Stimulated activated naive B cell treated with anti-CD40 and anti-IgM and Interleukin-4, amounts not matched to agents 10 μg/mL and 1 μg/mL and 100 μg/mL, for 72 hours (primary cell): ENCODE measurements at regions not wholly inside any gene's neighbourhood (a gene's known extent, or its start where the extent isn't known, plus 50 kb on each side); places are given as distances from the start of the nearest gene placed in this dataset.

Experiments
- ATAC-seq, 2 donors: fragments of 150-1000 bp; cut with Tn5 transposase; replicated peaks; 2 replicates each; pipeline ENCODE4 v1.10.0; 2021; ENCODE audit warnings: moderate library complexity in 1 of 2
- DNase-seq: peaks from one replicate; pipeline ENCODE4 v3.0.0; 2021
- H3K27ac Mint-ChIP-seq: one replicate; pipeline ENCODE4 v1.8.0; 2022; ENCODE audit warnings: mild to moderate bottlenecking, mixed read lengths
- H3K27me3 Mint-ChIP-seq, 2 donors: one replicate each; pipeline ENCODE4 v1.8.0; 2022; ENCODE audit warnings: mixed read lengths in 2 of 2
- H3K36me3 Mint-ChIP-seq, 2 donors: one replicate each; pipeline ENCODE4 v1.8.0; 2022; ENCODE audit warnings: mixed read lengths in 2 of 2, mild to moderate bottlenecking in 1 of 2
- H3K4me1 Mint-ChIP-seq, 2 donors: one replicate each; pipeline ENCODE4 v1.8.0; 2022; ENCODE audit warnings: mixed read lengths in 2 of 2, mild to moderate bottlenecking in 1 of 2
- H3K4me3 Mint-ChIP-seq, 2 donors: one replicate each; pipeline ENCODE4 v1.8.0; 2022; ENCODE audit warnings: mild to moderate bottlenecking in 2 of 2, mixed read lengths in 2 of 2, moderate library complexity in 1 of 2
- H3K9me3 Mint-ChIP-seq, 2 donors: one replicate each; pipeline ENCODE4 v1.8.0; 2022; ENCODE audit warnings: mixed read lengths in 2 of 2, mild to moderate bottlenecking in 1 of 2

DNA sequence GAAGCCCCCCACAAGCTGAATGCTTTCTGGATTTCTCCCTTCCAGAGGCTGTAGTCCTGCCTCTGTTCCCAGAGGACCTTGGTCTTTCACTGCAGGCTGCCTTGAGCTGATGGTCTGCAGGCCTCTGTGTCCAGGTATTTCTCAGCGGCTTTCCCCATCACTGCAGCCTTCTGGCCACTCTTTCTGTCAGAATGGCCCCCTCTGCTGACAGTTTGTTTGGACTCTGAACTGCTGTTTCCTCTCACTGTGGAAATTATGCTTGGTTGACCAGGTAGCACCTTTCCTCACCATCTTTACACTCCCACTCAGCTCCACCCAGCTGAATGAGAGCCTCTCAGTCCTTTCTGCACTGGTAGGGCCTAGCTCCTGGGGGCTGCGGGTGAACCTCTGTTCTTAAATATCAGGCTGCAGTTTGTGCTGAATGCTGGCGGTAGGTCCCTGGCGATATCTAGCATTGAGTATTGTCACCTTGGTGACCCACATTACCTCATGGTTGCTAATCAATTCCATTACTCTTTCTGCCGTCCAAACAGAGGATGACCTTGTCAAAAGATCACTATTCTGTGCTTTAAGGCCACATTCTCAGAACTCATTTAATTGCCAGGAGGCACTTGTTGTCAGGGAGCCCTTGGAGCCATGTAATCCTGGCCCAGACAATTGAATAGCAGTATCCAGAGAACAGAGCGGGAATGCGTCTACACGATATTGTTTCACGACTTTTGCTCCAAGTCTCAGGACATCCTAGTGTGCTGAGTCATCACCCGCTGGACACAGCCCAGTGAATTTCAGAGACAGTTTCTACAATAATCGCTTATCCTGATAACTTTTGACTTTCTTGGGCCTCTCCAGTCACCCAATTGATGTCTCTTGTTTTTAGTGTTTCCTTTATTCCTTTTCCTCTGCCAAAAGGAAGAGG lies 230.2 kb downstream of the TENT4A start:
- Mint-ChIP-seq H3K27ac (no peak overlapping the region), H3K9me3 (peaks cover 0 to 3% of the 10 kb centered on the region in 2 donors), H3K27me3 (peaks cover 0 to 5% of the 10 kb centered on the region in 2 donors), H3K36me3 (no peaks in the 10 kb centered on the region), H3K4me3 (no peak overlapping the region), H3K4me1 (no peaks in the 10 kb centered on the region)
- ATAC-seq (no peak), DNase-seq (no peak)

DNA sequence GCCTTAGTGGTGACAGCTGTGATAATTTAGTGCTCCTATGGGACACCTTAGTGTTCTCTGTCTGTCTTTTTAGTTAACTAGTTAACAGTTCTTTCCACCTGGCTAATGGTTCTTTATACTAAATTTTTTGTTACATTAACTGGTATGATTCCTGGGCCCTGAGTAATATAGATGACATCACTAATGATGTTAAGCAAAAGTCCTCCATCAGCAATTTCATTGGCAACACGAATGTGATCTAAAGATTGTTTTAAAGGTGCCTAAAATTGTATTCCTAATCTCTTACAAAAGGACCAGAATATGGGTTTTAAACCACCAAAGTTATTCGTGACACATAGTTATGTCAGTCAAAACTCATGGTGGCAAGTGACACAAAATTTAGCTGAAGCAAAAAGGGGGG lies 235.3 kb downstream of the TENT4A start:
- peaks cover 0 to 11% of the 10 kb centered on the region in 2 donors for H3K27me3 Mint-ChIP-seq
- no peak overlapping the region for H3K27ac Mint-ChIP-seq
- no peak for ATAC-seq
- no peaks in the 10 kb centered on the region for H3K36me3 Mint-ChIP-seq
- no peak for DNase-seq
- H3K9me3 Mint-ChIP-seq, result peaks cover 0 to 2% of the 10 kb centered on the region in 2 donors
- no peaks in the 10 kb centered on the region for H3K4me1 Mint-ChIP-seq
- no peak overlapping the region for H3K4me3 Mint-ChIP-seq

DNA sequence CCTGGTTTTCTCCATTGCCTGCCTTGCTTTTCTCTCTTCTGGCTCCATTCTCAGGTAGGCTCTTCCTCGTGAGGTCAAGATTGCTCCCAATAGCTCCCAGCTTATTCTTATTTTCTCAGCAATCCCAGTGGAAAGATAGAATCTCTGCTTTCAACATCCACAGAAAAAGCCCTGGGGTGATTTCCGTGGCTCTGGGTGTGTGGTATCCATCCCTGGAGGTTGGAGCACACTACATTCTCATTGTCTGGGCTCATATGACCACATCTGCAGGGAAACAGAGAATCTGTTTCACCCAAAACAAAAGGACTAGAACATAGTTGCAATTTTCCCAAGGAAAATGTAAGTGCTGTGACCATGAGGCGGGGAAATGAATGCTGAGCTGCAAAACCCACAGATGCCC lies 236.0 kb downstream of the TENT4A start:
- ATAC-seq, result no peak

DNA sequence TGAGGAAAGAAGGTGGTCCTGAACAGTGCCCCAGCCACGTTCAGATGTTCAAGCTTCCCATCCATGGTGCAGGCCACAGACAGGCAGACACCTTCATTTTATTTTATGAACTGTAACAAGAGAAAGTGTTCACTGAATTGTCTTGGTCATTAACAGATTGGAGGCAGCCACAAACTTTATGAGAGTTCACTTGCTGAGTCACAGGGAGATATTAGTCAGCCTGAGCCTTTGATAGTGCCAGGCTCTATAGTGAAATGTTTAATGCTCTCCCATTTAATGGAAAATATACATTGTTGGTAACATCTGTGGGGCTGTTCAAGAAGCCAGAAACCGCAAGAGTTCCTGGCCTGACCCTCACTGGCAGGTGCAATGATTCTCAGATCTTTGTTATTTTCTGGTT lies 237.0 kb downstream of the TENT4A start:
- peaks cover 2 to 4% of the 10 kb centered on the region in 2 donors for H3K9me3 Mint-ChIP-seq
- ATAC-seq, result no peak

More for the DNA sequence above, 236.0 kb downstream of the TENT4A start:
- no peak overlapping the region for H3K27ac Mint-ChIP-seq
- H3K36me3 Mint-ChIP-seq, result no peaks in the 10 kb centered on the region
- H3K4me1 Mint-ChIP-seq, result no peaks in the 10 kb centered on the region
- H3K9me3 Mint-ChIP-seq, result peaks cover 0 to 2% of the 10 kb centered on the region in 2 donors
- peaks cover 0 to 11% of the 10 kb centered on the region in 2 donors for H3K27me3 Mint-ChIP-seq
- no peak overlapping the region for H3K4me3 Mint-ChIP-seq
- no peak for DNase-seq

DNA sequence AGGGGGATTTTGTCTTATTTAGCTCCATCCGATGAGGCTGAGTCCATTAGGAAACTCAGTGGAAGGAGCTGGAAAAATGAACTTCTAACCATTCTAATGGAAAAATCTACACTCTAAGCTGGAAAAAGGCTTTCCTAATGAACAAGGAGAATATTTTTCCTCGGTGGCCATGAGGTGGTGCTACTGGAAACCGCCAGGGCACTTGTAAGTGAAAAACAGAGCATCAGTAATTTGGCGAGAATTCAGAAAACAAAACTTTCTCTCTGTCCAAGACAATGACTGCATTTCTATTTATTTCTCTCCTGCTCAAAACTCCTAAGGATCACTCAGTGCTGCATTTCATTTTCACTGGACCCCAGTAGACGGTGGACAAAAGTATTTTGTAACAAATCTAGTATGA lies 237.6 kb downstream of the TENT4A start:
- H3K27me3 Mint-ChIP-seq, result peaks cover 0 to 6% of the 10 kb centered on the region in 2 donors
- DNase-seq (no peak), ATAC-seq (no peak)
- H3K4me1 Mint-ChIP-seq, result no peaks in the 10 kb centered on the region
- H3K9me3 Mint-ChIP-seq, result peaks cover 2 to 4% of the 10 kb centered on the region in 2 donors
- H3K36me3 Mint-ChIP-seq, result no peaks in the 10 kb centered on the region
- H3K27ac Mint-ChIP-seq, result no peak overlapping the region
- no peak overlapping the region for H3K4me3 Mint-ChIP-seq

More for the DNA sequence above, 237.0 kb downstream of the TENT4A start:
- Mint-ChIP-seq H3K27ac (no peak overlapping the region), H3K4me1 (no peaks in the 10 kb centered on the region), H3K27me3 (peaks cover 0 to 10% of the 10 kb centered on the region in 2 donors), H3K4me3 (no peak overlapping the region), H3K36me3 (no peaks in the 10 kb centered on the region)
- DNase-seq, result no peak

DNA sequence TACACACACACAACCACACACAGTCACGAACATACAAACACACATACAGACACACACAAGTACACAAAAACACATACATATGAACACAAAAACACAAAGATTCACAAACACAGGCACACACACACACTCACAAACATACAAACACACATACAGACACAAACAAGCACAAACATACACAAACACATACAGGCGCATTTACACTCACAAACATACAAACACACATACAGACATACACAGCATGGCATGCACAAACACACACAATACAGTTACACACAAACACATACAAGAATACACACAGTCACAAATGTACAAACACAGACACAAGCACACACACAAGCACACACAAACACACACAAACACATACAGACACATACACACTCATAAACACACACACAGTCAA lies 247.9 kb downstream of the TENT4A start:
- Mint-ChIP-seq H3K27me3 (no peaks in the 10 kb centered on the region), H3K4me3 (no peak overlapping the region), H3K36me3 (no peaks in the 10 kb centered on the region), H3K4me1 (no peaks in the 10 kb centered on the region), H3K9me3 (peaks cover 2 to 5% of the 10 kb centered on the region in 2 donors), H3K27ac (no peak overlapping the region)
- ATAC-seq (no peak), DNase-seq (no peak)

DNA sequence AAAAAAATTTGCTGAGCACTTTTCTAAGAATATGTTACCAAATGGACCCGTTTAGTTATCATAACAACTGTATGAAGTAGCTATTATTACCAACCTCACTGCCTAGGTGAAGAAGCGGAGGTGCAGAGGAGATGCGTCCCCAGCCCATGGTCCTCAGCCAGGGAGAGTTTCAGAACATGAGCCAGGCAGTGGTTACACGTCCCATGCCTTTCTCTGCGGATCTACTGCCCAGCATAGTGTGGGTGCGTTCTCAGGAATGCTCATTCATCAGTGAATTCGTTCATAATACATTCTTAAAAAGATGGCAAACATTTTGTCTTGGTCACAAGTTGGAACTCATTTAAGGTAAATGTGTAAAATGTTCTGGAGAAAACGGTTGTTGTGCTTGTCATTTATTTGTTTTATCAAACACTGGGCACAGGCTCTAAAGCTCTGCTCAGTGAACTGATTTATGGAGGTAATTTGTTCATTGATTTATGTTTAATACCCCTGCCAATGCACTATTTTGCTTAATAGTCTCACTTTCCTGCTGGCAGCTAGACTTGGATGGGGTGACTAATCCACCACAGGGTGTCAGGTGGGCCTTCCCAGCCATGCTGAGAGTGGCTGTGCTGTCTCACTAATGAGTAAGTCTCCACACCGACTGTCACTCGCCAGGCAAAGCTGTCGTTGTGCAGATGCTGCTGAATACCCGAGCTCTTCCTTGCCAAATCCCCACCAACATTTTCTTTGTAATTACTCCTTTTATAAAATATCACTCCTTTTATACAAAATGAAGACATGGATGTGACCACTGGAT lies 248.8 kb downstream of the TENT4A start:
- ATAC-seq (no peak), DNase-seq (no peak)
- H3K4me3 Mint-ChIP-seq, result no peak overlapping the region
- no peaks in the 10 kb centered on the region for H3K4me1 Mint-ChIP-seq
- H3K36me3 Mint-ChIP-seq, result no peaks in the 10 kb centered on the region
- H3K27ac Mint-ChIP-seq, result no peak overlapping the region
- H3K9me3 Mint-ChIP-seq, result peaks cover 2 to 5% of the 10 kb centered on the region in 2 donors
- no peaks in the 10 kb centered on the region for H3K27me3 Mint-ChIP-seq

DNA sequence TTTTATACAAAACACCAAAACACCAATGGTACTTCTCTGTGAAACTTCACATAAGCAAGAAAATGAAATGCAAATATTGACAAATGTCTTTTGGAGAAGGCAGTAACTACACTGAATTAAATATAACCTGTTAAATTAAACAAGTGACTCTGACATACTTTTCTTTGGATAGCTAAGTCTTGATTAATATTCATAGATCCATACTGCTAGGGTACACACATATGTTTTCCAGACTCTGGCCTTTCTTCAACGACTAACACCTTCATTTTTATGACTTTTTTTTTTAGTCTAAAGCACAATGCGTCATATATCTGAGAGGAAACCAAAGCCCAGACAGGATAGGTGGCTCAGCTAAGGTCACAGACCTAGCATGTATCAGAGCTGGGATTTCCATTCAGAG lies 263.7 kb downstream of the TENT4A start:
- peaks cover 0 to 4% of the 10 kb centered on the region in 2 donors for H3K9me3 Mint-ChIP-seq
- H3K36me3 Mint-ChIP-seq, result no peaks in the 10 kb centered on the region
- no peaks in the 10 kb centered on the region for H3K27me3 Mint-ChIP-seq
- no peak for DNase-seq
- no peak overlapping the region for H3K27ac Mint-ChIP-seq
- no peaks in the 10 kb centered on the region for H3K4me1 Mint-ChIP-seq
- H3K4me3 Mint-ChIP-seq, result no peak overlapping the region
- no peak for ATAC-seq

DNA sequence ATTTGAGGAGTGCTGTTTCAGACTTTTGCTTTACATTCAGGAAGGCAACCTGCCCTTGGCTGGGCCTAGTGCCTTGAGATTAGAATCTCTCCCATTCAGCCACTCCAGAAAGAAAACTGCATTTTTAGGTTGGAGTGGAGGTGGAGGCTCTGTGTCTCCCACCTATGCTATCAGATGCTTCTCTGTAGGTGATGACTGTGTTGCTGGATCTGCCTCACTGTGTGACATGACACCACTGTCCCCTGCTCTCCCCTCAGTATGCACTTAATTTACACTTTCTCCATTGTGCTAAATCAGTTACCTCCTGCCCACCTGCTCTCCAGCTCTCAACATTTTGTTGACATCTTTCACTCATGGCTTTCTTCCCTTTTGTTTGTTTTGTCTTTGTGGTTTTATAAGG lies 265.8 kb downstream of the TENT4A start:
- DNase-seq (no peak), ATAC-seq (peak in 1 of 2 donors; percentile 5)
- Mint-ChIP-seq H3K4me1 (no peaks in the 10 kb centered on the region), H3K36me3 (no peaks in the 10 kb centered on the region), H3K27me3 (no peaks in the 10 kb centered on the region), H3K27ac (no peak overlapping the region), H3K9me3 (peaks cover 2 to 4% of the 10 kb centered on the region in 2 donors), H3K4me3 (no peak overlapping the region)

DNA sequence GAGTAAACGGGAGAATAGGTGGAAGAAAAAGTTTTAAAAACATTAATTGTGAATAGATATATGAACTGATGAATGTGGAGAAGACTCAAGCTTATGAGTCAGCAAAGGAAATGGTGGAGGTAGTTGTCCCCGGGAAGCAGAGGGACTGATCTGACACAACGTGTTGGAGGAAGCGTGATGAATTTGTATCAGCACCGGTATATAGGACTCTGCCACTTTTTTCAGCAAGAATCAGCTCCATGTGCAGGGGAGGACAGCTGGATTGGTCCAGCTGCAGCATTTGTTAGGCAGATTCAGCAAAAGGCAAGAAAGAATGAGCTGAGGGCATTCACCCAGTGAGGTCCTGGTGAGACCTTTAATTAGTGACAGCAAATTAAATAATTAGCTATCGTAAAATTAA lies 276.0 kb downstream of the TENT4A start:
- Mint-ChIP-seq H3K27me3 (peaks cover 0 to 12% of the 10 kb centered on the region in 2 donors), H3K27ac (no peak overlapping the region), H3K4me1 (no peaks in the 10 kb centered on the region), H3K4me3 (no peak overlapping the region), H3K36me3 (no peaks in the 10 kb centered on the region), H3K9me3 (peaks cover 0 to 1% of the 10 kb centered on the region in 2 donors)
- ATAC-seq (no peak), DNase-seq (no peak)

DNA sequence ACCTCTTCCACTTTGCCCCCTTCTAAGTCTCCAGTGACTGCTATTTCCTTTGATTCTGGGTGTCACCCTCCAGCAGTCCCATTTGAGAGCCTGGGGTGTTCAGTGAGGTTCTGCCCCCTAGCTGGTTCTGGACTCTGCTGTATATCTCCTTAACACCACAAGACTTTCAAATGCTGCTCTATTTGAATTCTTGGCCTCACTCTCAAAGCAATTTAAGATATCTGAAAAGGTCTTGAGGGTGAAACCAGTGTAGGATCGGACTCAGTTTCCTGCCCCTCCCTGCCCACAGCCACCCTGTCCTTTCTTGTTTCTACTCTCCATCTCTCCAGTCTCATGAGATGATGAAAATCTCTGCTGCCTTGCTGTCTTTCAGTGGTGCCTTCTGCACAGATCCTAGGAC lies 280.9 kb downstream of the TENT4A start:
- Mint-ChIP-seq H3K4me1 (no peaks in the 10 kb centered on the region), H3K27ac (no peak overlapping the region), H3K27me3 (peaks cover 0 to 12% of the 10 kb centered on the region in 2 donors), H3K36me3 (no peaks in the 10 kb centered on the region), H3K9me3 (peaks cover 4 to 9% of the 10 kb centered on the region in 2 donors), H3K4me3 (no peak overlapping the region)
- DNase-seq, result no peak
- no peak for ATAC-seq

DNA sequence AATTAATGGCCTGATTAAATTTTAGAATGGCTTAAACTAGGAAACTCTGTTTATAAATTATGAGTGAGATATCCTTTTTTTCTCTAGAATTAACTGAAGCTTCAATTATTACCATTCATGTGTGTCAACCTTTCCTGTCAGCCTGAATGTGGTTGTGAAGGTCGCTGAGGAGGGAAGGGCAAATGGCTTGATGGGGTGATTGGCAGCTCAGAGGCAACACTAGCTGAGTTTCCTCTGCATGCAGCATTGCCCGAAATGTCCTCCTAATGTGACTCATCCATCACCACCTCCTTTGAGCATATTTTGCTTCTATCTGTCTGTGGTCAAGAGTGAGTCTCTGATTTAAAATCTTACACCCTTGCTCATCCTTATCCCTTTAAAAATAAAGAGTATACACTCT lies 281.9 kb downstream of the TENT4A start:
- Mint-ChIP-seq H3K9me3 (peaks cover 4 to 8% of the 10 kb centered on the region in 2 donors), H3K27ac (no peak overlapping the region), H3K36me3 (no peaks in the 10 kb centered on the region), H3K4me1 (no peaks in the 10 kb centered on the region), H3K27me3 (peaks cover 0 to 12% of the 10 kb centered on the region in 2 donors), H3K4me3 (no peak overlapping the region)
- ATAC-seq (no peak), DNase-seq (no peak)

DNA sequence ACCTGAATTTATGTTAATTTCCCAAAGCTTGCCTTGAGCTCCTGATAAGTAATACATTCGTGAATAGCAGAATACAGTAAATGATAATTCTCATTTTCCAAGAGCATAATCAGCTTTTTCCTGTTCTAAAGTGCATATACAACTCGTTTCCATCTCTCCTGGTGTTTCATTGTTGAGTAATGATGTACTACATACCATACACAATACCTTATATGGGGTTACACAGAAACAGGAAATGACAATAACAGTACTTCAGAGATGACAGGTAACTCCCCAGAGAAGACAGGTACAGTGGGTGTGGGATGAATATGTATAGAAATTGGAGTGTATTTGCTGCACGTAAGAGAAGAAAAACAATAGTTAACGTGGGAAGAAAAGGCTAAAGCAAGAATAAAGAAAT lies 287.1 kb downstream of the TENT4A start:
- ATAC-seq, result peak in 1 of 2 donors; percentile 57
- Mint-ChIP-seq H3K4me1 (no peaks in the 10 kb centered on the region), H3K36me3 (no peaks in the 10 kb centered on the region), H3K4me3 (no peak overlapping the region), H3K9me3 (peaks cover 4 to 11% of the 10 kb centered on the region in 2 donors), H3K27ac (no peak overlapping the region), H3K27me3 (no peaks in the 10 kb centered on the region)
- DNase-seq, result no peak

DNA sequence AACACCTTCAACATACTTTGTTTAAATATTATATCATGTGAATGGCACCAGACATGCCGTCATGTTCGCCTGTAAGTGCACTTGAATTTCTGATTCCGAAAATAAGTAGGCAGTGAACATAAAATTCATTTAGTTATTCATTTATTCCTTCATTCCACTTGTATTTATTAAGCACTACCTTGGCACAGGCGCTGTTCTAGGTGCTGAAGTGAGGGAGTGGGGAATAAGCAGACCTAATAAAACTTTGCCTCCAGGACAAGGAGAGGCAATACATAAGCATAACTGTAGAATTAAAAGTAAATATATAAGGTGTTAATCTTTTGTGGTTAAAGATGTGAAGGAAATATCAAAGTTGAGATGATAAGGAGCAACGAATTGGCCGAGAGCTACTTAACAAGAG lies 297.4 kb downstream of the TENT4A start:
- H3K36me3 Mint-ChIP-seq, result no peaks in the 10 kb centered on the region
- no peak overlapping the region for H3K4me3 Mint-ChIP-seq
- DNase-seq, result no peak

More for the DNA sequence above, 297.4 kb downstream of the TENT4A start:
- Mint-ChIP-seq H3K4me1 (no peaks in the 10 kb centered on the region), H3K27ac (no peak overlapping the region), H3K27me3 (no peaks in the 10 kb centered on the region), H3K9me3 (peaks cover 1 to 4% of the 10 kb centered on the region in 2 donors)
- no peak for ATAC-seq
